NCI-H446 (cell line): ENCODE measurements at regions not wholly inside any gene's neighbourhood (a gene's known extent, or its start where the extent isn't known, plus 50 kb on each side); places are given as distances from the start of the nearest gene placed in this dataset.
"Not testable (repeated sequence)": the region's sequence is repeated elsewhere in the genome, so short reads cannot be mapped to it uniquely, and the experiment has no call there.

Experiments
- DNase-seq, 2 experiments: peaks; one replicate each; lab custom pipeline; 2025; lab: John Stamatoyannopoulos, UW

- no peak for DNase-seq
Measured at GRCh38 chr18:41695441-41695840, 259.6 kb upstream of the PIK3C3 start.

GRCh38 chr18:41693008-41693407, 262.0 kb upstream of the PIK3C3 start:
- no peak for DNase-seq

GRCh38 chr18:41690332-41691127, 264.5 kb upstream of the PIK3C3 start:
- DNase-seq: no peak

- DNase-seq: no peak
Measured at GRCh38 chr18:41687138-41687537, 267.9 kb upstream of the PIK3C3 start.

GRCh38 chr18:41681138-41681880, 273.7 kb upstream of the PIK3C3 start:
- DNase-seq: no peak

- DNase-seq: no peak
Measured at GRCh38 chr18:41674506-41674905, 280.5 kb upstream of the PIK3C3 start.

- no peak for DNase-seq
Measured at GRCh38 chr18:41666231-41666630, 288.8 kb upstream of the PIK3C3 start.

- DNase-seq: no peak
Measured at GRCh38 chr18:41665210-41665609, 289.8 kb upstream of the PIK3C3 start.

GRCh38 chr18:41660654-41661053, 294.4 kb upstream of the PIK3C3 start:
- DNase-seq: no peak

GRCh38 chr18:41659438-41660130, 295.4 kb upstream of the PIK3C3 start:
- DNase-seq: no peak

- DNase-seq: no peak
Measured at GRCh38 chr18:41657189-41657588, 297.8 kb upstream of the PIK3C3 start.

GRCh38 chr18:41655074-41655473, 300.0 kb upstream of the PIK3C3 start:
- DNase-seq: no peak

GRCh38 chr18:41647914-41648313, 307.1 kb upstream of the PIK3C3 start:
- DNase-seq: no peak

- no peak for DNase-seq
Measured at GRCh38 chr18:41646915-41647620, 308.0 kb upstream of the PIK3C3 start.

GRCh38 chr18:41645589-41646360, 309.3 kb upstream of the PIK3C3 start:
- DNase-seq: no peak

- no peak for DNase-seq
Measured at GRCh38 chr18:41644466-41644865, 310.6 kb upstream of the PIK3C3 start.

GRCh38 chr18:41643427-41643826, 311.6 kb upstream of the PIK3C3 start:
- DNase-seq: no peak

- no peak for DNase-seq
Measured at GRCh38 chr18:41642756-41643155, 312.3 kb upstream of the PIK3C3 start.

GRCh38 chr18:41639218-41639617, 315.8 kb upstream of the PIK3C3 start:
- no peak for DNase-seq

GRCh38 chr18:41631723-41632285, 323.2 kb upstream of the PIK3C3 start:
- DNase-seq: not testable (repeated sequence)
